ENCODE measurements at regions not wholly inside any gene's neighbourhood (a gene's known extent, or its start where the extent isn't known, plus 50 kb on each side); places are given as distances from the start of the nearest gene placed in this dataset.

GRCh38 chr6:28589234-28589956 lies 63.7 kb downstream of the GPX5 start:
- H3K27ac ChIP-seq (replicated peaks): no peak overlapping the region
- H3K27me3 ChIP-seq (ENCODE audit: low read depth): peaks cover 100% of the 10 kb centered on the region
- H3K9me3 ChIP-seq (replicated peaks): no peaks in the 10 kb centered on the region

GRCh38 chr6:28589957-28590349 lies 64.3 kb downstream of the GPX5 start:
- Histone ChIP-seq H3K9me3 (replicated peaks) (no peaks in the 10 kb centered on the region), H3K4me1 (peaks cover 11% of the 10 kb centered on the region), H3K36me3 (no peaks in the 10 kb centered on the region), H3K4me3 (peak overlapping the region; percentile 24), H3K27me3 (ENCODE audit: low read depth) (peaks cover 100% of the 10 kb centered on the region), H3K27ac (replicated peaks) (no peak overlapping the region)
- TF ChIP-seq CTCF (IDR thresholded peaks at IDR 0.05; ENCODE audit: borderline replicate concordance): no peak
- no peak for DNase-seq
- intact Hi-C loops (cut with micrococcal nuclease): no loop called here

More at GRCh38 chr6:28589234-28589956, 63.7 kb downstream of the GPX5 start:
- intact Hi-C loops (cut with micrococcal nuclease): no loop called here
- no peak for TF ChIP-seq CTCF (IDR thresholded peaks at IDR 0.05; ENCODE audit: borderline replicate concordance)
- H3K36me3 ChIP-seq: no peaks in the 10 kb centered on the region
- peak overlapping the region; percentile 24 for H3K4me3 ChIP-seq
- DNase-seq: no peak
- H3K4me1 ChIP-seq: peaks cover 11% of the 10 kb centered on the region

- H3K9me3 ChIP-seq (replicated peaks): peaks cover 14% of the 10 kb centered on the region
- peak overlapping the region; percentile 26 for H3K4me3 ChIP-seq
- intact Hi-C loops (cut with micrococcal nuclease): no loop called here
- H3K27me3 ChIP-seq (ENCODE audit: low read depth): peaks cover 85% of the 10 kb centered on the region
- no peak overlapping the region for H3K27ac ChIP-seq (replicated peaks)
- H3K36me3 ChIP-seq: no peaks in the 10 kb centered on the region
- H3K4me1 ChIP-seq: no peaks in the 10 kb centered on the region
- no peak for DNase-seq
- no peak for TF ChIP-seq CTCF (IDR thresholded peaks at IDR 0.05; ENCODE audit: borderline replicate concordance)
Observed at GRCh38 chr6:28597217-28597835, 71.6 kb downstream of the GPX5 start.

GRCh38 chr6:28597924-28598722 lies 72.4 kb downstream of the GPX5 start:
- Histone ChIP-seq H3K36me3 (no peaks in the 10 kb centered on the region), H3K27me3 (ENCODE audit: low read depth) (peaks cover 83% of the 10 kb centered on the region), H3K27ac (replicated peaks) (no peak overlapping the region), H3K4me1 (no peaks in the 10 kb centered on the region), H3K9me3 (replicated peaks) (peaks cover 14% of the 10 kb centered on the region), H3K4me3 (peak overlapping the region; percentile 26)
- TF ChIP-seq CTCF (IDR thresholded peaks at IDR 0.05; ENCODE audit: borderline replicate concordance): no peak
- intact Hi-C loops (cut with micrococcal nuclease): no loop called here
- DNase-seq: no peak

- intact Hi-C loops (cut with micrococcal nuclease): no loop called here
Observed at GRCh38 chr6:28598757-28599686, 73.3 kb downstream of the GPX5 start.

More at GRCh38 chr6:28598757-28599686, 73.3 kb downstream of the GPX5 start:
- DNase-seq: no peak
- H3K9me3 ChIP-seq (replicated peaks): peaks cover 14% of the 10 kb centered on the region
- no peaks in the 10 kb centered on the region for H3K4me1 ChIP-seq
- no peak for TF ChIP-seq CTCF (IDR thresholded peaks at IDR 0.05; ENCODE audit: borderline replicate concordance)
- no peaks in the 10 kb centered on the region for H3K36me3 ChIP-seq
- H3K4me3 ChIP-seq: no peak overlapping the region
- H3K27me3 ChIP-seq (ENCODE audit: low read depth): peaks cover 83% of the 10 kb centered on the region
- no peak overlapping the region for H3K27ac ChIP-seq (replicated peaks)

Measured in left ventricle myocardium inferior (tissue), 1 donor.